Nephron progenitor cell (in vitro differentiated cells): ENCODE measurements at regions not wholly inside any gene's neighbourhood (a gene's known extent, or its start where the extent isn't known, plus 50 kb on each side); places are given as distances from the start of the nearest gene placed in this dataset.

Experiments
- DNase-seq: peaks from one replicate; pipeline ENCODE4 v3.0.0; 2021
- H3K27ac Mint-ChIP-seq: 2 replicates; pipeline ENCODE4 v1.8.0; 2021; ENCODE audit warnings: mild to moderate bottlenecking, moderate library complexity, mixed read lengths
- H3K27me3 Mint-ChIP-seq: 2 replicates; pipeline ENCODE4 v1.8.0; 2021; ENCODE audit warnings: mild to moderate bottlenecking, low read depth, mixed read lengths; ENCODE audit not compliant: poor library complexity
- H3K36me3 Mint-ChIP-seq: 2 replicates; pipeline ENCODE4 v1.8.0; 2021; ENCODE audit warnings: low read depth, mixed read lengths
- H3K4me1 Mint-ChIP-seq: 2 replicates; pipeline ENCODE4 v1.8.0; 2021; ENCODE audit warnings: mixed read lengths
- H3K4me3 Mint-ChIP-seq: 2 replicates; pipeline ENCODE4 v1.8.0; 2021; ENCODE audit warnings: mild to moderate bottlenecking, moderate library complexity, mixed read lengths
- H3K9me3 Mint-ChIP-seq: 2 replicates; pipeline ENCODE4 v1.8.0; 2021; ENCODE audit warnings: mild to moderate bottlenecking, moderate library complexity, mixed read lengths
- TF ChIP-seq, protein P1 (sequence below): fragments of 200-600 bp; sonication (generic); IDR thresholded peaks from 2 replicates; pipeline ENCODE4 v1.5.0; 2021; ENCODE audit warnings: antibody characterized with exemption

DNA sequence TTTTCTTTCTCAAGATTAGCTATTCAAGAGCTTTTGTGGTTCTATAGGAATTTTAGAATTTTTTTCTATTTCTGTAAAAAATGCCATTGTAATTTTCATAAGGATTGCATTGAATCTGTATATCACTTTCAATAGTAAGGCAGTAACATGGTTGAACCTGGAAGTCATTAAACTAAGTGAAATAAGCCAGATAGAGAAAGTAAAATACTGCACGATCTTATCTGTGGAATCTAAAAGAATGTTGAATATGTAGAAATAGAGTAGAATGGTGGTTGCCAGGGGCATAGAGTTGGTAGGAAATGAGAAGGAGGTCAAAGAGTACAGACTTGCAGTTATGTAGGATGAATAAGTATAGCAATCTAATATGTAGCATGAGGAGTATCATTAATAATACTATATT, 1073.5 kb upstream of the LRRN3 start:
- no peaks in the 10 kb centered on the region for H3K36me3 Mint-ChIP-seq
- H3K4me3 Mint-ChIP-seq: no peak overlapping the region

DNA sequence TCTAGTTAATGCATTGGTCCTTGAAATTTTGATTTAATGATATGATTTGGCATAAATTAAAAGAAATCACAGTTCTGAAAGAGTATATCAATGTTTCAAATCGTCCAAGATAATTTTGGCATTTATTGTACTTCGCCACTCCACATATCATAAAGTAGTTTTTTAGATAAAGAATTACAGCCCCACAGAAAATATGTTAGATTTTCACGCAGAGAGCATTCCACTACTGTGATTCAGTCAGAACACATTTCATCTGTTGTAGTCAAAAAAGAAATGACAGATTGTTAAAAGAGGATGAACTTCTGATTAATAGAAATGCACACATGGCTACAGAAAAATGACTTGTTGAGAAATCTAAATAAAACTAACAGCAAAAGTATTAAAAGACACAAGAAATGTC, 1063.5 kb upstream of the LRRN3 start:
- no peak for DNase-seq
- H3K9me3 Mint-ChIP-seq: peaks cover 5% of the 10 kb centered on the region
- no peak overlapping the region for H3K27ac Mint-ChIP-seq
- TF ChIP-seq, protein P1, sequence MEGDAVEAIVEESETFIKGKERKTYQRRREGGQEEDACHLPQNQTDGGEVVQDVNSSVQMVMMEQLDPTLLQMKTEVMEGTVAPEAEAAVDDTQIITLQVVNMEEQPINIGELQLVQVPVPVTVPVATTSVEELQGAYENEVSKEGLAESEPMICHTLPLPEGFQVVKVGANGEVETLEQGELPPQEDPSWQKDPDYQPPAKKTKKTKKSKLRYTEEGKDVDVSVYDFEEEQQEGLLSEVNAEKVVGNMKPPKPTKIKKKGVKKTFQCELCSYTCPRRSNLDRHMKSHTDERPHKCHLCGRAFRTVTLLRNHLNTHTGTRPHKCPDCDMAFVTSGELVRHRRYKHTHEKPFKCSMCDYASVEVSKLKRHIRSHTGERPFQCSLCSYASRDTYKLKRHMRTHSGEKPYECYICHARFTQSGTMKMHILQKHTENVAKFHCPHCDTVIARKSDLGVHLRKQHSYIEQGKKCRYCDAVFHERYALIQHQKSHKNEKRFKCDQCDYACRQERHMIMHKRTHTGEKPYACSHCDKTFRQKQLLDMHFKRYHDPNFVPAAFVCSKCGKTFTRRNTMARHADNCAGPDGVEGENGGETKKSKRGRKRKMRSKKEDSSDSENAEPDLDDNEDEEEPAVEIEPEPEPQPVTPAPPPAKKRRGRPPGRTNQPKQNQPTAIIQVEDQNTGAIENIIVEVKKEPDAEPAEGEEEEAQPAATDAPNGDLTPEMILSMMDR: no peak
- H3K4me1 Mint-ChIP-seq: no peaks in the 10 kb centered on the region
- H3K27me3 Mint-ChIP-seq: no peaks in the 10 kb centered on the region
- no peaks in the 10 kb centered on the region for H3K36me3 Mint-ChIP-seq
- H3K4me3 Mint-ChIP-seq: no peak overlapping the region

More for the DNA sequence above, 1073.5 kb upstream of the LRRN3 start:
- no peaks in the 10 kb centered on the region for H3K4me1 Mint-ChIP-seq
- TF ChIP-seq, protein P1: no peak
- H3K9me3 Mint-ChIP-seq: no peaks in the 10 kb centered on the region
- no peaks in the 10 kb centered on the region for H3K27me3 Mint-ChIP-seq
- no peak for DNase-seq
- no peak overlapping the region for H3K27ac Mint-ChIP-seq

DNA sequence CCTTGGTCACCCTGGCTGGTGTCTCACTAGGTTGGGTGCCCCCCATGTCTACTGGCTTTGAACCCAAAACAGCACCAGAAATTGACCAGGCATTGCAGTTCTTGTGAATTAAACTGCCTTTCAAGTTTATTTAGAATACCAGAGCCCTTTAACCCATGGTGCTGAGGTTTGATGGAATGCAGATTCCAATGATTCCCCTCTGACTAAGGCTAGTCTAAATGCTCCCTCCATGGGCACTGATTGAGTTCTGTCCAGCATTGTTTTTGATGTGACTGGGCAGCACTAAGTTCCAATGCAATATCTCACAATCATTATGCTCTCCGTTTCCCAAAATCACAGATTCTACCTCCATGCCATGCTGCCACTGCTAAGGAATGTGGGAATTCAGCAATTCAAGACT, 1047.4 kb upstream of the LRRN3 start:
- no peaks in the 10 kb centered on the region for H3K9me3 Mint-ChIP-seq
- no peaks in the 10 kb centered on the region for H3K4me1 Mint-ChIP-seq
- H3K27me3 Mint-ChIP-seq: no peaks in the 10 kb centered on the region
- TF ChIP-seq, protein P1: no peak
- DNase-seq: no peak
- no peaks in the 10 kb centered on the region for H3K36me3 Mint-ChIP-seq
- H3K4me3 Mint-ChIP-seq: no peak overlapping the region
- H3K27ac Mint-ChIP-seq: no peak overlapping the region

DNA sequence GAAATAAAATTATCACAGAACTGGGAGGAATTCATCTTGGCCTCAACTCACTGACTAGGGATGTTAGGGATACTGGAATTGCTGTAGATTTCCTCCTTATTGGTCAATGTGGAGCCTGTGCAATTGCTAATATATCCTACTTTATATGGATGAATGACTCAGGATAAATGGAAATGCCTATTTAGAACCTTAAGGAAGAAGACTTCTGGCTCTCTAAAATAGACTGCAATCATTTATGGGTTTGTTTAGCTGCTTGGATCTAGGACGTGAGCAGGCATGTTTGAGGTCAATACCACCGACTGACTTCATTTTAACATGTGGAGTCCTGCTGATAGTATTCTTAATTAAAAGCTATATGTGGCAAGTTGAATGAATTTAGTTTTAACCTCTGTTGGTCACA, 1040.1 kb upstream of the LRRN3 start:
- TF ChIP-seq, protein P1: no peak
- no peak overlapping the region for H3K4me3 Mint-ChIP-seq
- DNase-seq: no peak
- no peaks in the 10 kb centered on the region for H3K4me1 Mint-ChIP-seq
- no peaks in the 10 kb centered on the region for H3K27me3 Mint-ChIP-seq
- H3K36me3 Mint-ChIP-seq: no peaks in the 10 kb centered on the region
- H3K27ac Mint-ChIP-seq: no peak overlapping the region
- H3K9me3 Mint-ChIP-seq: no peaks in the 10 kb centered on the region

DNA sequence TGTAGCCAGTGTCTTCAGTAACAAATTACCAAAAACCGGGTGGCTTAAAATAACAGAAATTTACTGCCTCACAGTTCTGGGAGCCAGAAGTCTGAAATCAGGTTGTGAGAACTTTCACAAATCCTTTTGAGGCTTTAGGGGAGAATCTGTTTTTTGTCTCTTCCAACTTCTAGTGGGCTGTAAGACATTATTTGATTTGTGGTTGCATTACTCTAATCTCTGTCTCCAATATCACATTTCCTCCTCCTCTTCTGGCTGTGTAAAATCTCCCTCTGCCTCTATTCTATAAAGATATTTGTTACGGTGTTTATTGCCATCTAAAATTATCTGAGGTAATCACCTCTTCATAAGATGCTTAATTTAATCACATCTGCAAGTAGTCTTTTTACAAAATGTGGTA, 1039.6 kb upstream of the LRRN3 start:
- TF ChIP-seq, protein P1: no peak
- peaks cover 2% of the 10 kb centered on the region for H3K27me3 Mint-ChIP-seq
- H3K4me1 Mint-ChIP-seq: no peaks in the 10 kb centered on the region
- no peaks in the 10 kb centered on the region for H3K9me3 Mint-ChIP-seq
- no peaks in the 10 kb centered on the region for H3K36me3 Mint-ChIP-seq
- no peak for DNase-seq
- no peak overlapping the region for H3K27ac Mint-ChIP-seq
- H3K4me3 Mint-ChIP-seq: no peak overlapping the region

DNA sequence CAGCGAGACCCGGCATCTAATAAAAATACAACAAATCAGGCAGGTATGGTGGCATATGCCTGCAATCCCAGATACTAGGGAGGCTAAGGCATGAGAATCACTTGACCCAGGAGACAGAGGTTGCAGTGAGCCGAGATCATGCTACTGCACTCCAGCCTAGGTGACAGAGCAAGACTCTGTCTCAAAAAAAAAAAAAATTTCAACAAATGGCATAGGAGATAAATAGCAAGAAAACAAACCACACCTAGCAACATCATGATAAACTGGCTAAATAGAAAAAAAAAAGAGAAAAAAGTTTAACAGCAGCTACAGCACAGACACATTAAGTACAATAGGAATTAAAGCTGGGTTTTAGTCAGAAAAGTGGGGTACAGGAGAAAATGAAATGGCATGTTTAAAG, 1034.6 kb upstream of the LRRN3 start:
- H3K27ac Mint-ChIP-seq: no peak overlapping the region
- H3K27me3 Mint-ChIP-seq: peaks cover 3% of the 10 kb centered on the region
- no peaks in the 10 kb centered on the region for H3K9me3 Mint-ChIP-seq
- no peaks in the 10 kb centered on the region for H3K36me3 Mint-ChIP-seq
- DNase-seq: no peak
- H3K4me3 Mint-ChIP-seq: no peak overlapping the region
- TF ChIP-seq, protein P1: no peak
- no peaks in the 10 kb centered on the region for H3K4me1 Mint-ChIP-seq
